OCI-LY1 (cell line): ENCODE measurements at regions not wholly inside any gene's neighbourhood (a gene's known extent, or its start where the extent isn't known, plus 50 kb on each side); places are given as distances from the start of the nearest gene placed in this dataset.

ENCODE experiments used
- EZH2 ChIP-seq: fragments of 200-600 bp; sonication (generic), shearing (Covaris generic); IDR thresholded peaks from 2 replicates; pipeline ENCODE4 v1.8.0; 2017; ENCODE audit warnings: borderline replicate concordance, mixed run types, mild to moderate bottlenecking, antibody characterized with exemption, low read length, moderate library complexity, mixed read lengths
- TF ChIP-seq, protein P1 (sequence below): fragments of 200-600 bp; sonication (generic), shearing (Covaris generic); IDR thresholded peaks from 2 replicates; pipeline ENCODE4 v1.5.1; 2017; ENCODE audit warnings: mild to moderate bottlenecking, antibody characterized with exemption, low read length, moderate library complexity, mixed read lengths

DNA sequence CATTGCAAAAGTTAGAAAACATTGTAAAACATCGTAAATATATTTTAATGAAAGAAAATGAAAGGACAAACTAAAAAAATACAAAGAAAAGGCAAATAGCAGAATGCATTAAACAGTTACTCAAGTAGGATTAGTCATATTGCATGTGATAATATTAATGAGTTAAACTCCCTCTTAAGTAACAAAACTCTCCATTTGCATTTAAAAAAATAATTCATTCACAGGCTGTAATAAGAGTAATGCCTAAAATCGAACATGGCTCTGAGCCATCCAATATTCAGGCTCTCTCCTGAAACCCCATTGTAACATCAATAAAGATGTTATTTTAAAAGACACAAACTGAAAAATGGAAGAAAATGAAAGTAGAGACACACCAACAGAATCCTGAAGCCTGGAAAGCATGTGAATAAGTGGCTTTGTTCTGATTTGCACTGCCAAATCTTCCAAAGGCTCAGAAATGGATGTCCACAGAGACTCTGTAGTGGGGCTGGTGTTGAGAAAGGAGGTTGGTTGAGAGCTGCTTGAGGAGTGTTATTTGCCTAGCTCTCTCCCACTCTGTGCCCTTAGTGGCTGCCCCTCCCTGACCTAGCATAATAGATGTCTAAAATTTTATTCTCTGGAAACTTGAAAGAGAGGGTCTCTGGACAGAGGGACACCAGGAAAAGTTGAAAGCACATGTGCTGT is 268.3 kb upstream of the MEOX2 start:
- TF ChIP-seq, protein P1, sequence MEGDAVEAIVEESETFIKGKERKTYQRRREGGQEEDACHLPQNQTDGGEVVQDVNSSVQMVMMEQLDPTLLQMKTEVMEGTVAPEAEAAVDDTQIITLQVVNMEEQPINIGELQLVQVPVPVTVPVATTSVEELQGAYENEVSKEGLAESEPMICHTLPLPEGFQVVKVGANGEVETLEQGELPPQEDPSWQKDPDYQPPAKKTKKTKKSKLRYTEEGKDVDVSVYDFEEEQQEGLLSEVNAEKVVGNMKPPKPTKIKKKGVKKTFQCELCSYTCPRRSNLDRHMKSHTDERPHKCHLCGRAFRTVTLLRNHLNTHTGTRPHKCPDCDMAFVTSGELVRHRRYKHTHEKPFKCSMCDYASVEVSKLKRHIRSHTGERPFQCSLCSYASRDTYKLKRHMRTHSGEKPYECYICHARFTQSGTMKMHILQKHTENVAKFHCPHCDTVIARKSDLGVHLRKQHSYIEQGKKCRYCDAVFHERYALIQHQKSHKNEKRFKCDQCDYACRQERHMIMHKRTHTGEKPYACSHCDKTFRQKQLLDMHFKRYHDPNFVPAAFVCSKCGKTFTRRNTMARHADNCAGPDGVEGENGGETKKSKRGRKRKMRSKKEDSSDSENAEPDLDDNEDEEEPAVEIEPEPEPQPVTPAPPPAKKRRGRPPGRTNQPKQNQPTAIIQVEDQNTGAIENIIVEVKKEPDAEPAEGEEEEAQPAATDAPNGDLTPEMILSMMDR: no peak
- TF ChIP-seq EZH2: no peak
